K562 (cell line): ENCODE measurements at regions not wholly inside any gene's neighbourhood (a gene's known extent, or its start where the extent isn't known, plus 50 kb on each side); places are given as distances from the start of the nearest gene placed in this dataset.

Source experiments
- ATAC-seq: fragments of 200-7000 bp; cut with Tn5 transposase; 3 replicates; pipeline ENCODE4 v1.9.1; 2020; ENCODE audit warnings: moderate library complexity
- BruUV-seq: library from RNA; stranded (reverse); fragments of 400-500 nt; replicated peaks from 2 replicates; lab custom pipeline; 2021; lab: Mats Ljungman, UMichigan
- CTCF ChIA-PET: fragments of 300-600 bp; formaldehyde crosslinking; extraction: SDS; loops from one replicate; lab custom pipeline; 2021; ENCODE audit warnings: low intra/inter-chr PET ratio; lab: Yijun Ruan, JAX
- POLR2A ChIA-PET: fragments of 300-600, 350-650 bp; sonication (Branson Sonifier 250); formaldehyde crosslinking; extraction: SDS; loops from one replicate; lab custom pipeline; 2021; ENCODE audit warnings: antibody characterized with exemption, inconsistent platforms; lab: Yijun Ruan, JAX
- DNase-seq, 4 experiments: peaks; one replicate each; pipeline versions ENCODE4 v3.0.0 to v3.0.0-alpha.2; 2011 to 2018; ENCODE audit warnings: low spot score in 3 of 4, mixed read lengths in 3 of 4; ENCODE audit errors: extremely low read depth in 1 of 4
- FAIRE-seq: peaks from 2 replicates; lab custom pipeline; 2011; peaks lifted over from hg19 to GRCh38; lab: Jason Lieb, UNC
- H2AFZ ChIP-seq: 2 replicates; pipeline ENCODE4 v1.6.0; 2011; ENCODE audit warnings: low read depth, low read length, control low read depth, inconsistent platforms
- H3K27ac ChIP-seq: fragments of 200-600 bp; 3 replicates; pipeline ENCODE4 v1.8.0; 2011; ENCODE audit warnings: low read depth, mild to moderate bottlenecking, control low read depth, inconsistent platforms, low read length, moderate library complexity, mixed read lengths; ENCODE audit errors: extremely low read depth
- H3K27me3 ChIP-seq, 2 experiments: fragments of 300-600 bp in 1 of 2; 2 replicates in 1 of 2; 3 replicates in 1 of 2; pipeline versions ENCODE4 v1.6.0 to v1.8.0; 2011; ENCODE audit warnings: inconsistent platforms in 2 of 2, low read length in 2 of 2, mild to moderate bottlenecking in 1 of 2, mixed read lengths in 1 of 2, moderate library complexity in 1 of 2; ENCODE audit not compliant: control insufficient read depth in 2 of 2, insufficient read depth in 2 of 2
- H3K36me3 ChIP-seq: fragments of 300-600 bp; 3 replicates; pipeline ENCODE4 v1.8.0; 2011; ENCODE audit warnings: mild to moderate bottlenecking, low read length, inconsistent platforms; ENCODE audit not compliant: control insufficient read depth, insufficient read depth
- H3K4me1 ChIP-seq, 2 experiments: fragments of 200-600 bp in 1 of 2; replicated peaks in 1 of 2; 2 replicates in 1 of 2; 3 replicates in 1 of 2; pipeline versions ENCODE4 v1.5.1 to v1.8.0; 2011; ENCODE audit warnings: inconsistent platforms in 2 of 2, low read length in 2 of 2, mild to moderate bottlenecking in 1 of 2, mixed read lengths in 1 of 2, moderate library complexity in 1 of 2; ENCODE audit not compliant: control insufficient read depth in 2 of 2, insufficient read depth in 2 of 2
- H3K4me2 ChIP-seq: 2 replicates; pipeline ENCODE4 v1.6.1; 2011; ENCODE audit warnings: low read length, control low read depth, inconsistent platforms, mixed read lengths; ENCODE audit not compliant: insufficient read depth
- H3K4me3 ChIP-seq: fragments of 200-600 bp; sonication (generic), shearing (Covaris generic); 2 replicates; pipeline ENCODE4 v1.5.1; 2016; ENCODE audit warnings: control low read depth, inconsistent platforms
- H3K79me2 ChIP-seq: fragments of 200-600 bp; 3 replicates; pipeline ENCODE4 v1.8.0; 2011; ENCODE audit warnings: low read length, inconsistent platforms; ENCODE audit not compliant: control insufficient read depth, insufficient read depth
- H3K9ac ChIP-seq, 2 experiments: 2 replicates each; pipeline versions ENCODE4 v1.6.0 to v1.6.1; 2011; ENCODE audit warnings: low read depth in 2 of 2, low read length in 2 of 2, control low read depth in 1 of 2, inconsistent platforms in 1 of 2, mild to moderate bottlenecking in 1 of 2, mixed read lengths in 1 of 2; ENCODE audit not compliant: insufficient read depth in 1 of 2
- H3K9me1 ChIP-seq: one replicate; pipeline ENCODE4 v1.6.0; 2011; ENCODE audit warnings: inconsistent platforms, mild to moderate bottlenecking, low read length, moderate library complexity; ENCODE audit not compliant: control insufficient read depth, insufficient read depth
- H3K9me3 ChIP-seq: replicated peaks from 2 replicates; pipeline ENCODE4 v1.5.1; 2011; ENCODE audit warnings: low read depth, low read length, inconsistent platforms; ENCODE audit not compliant: control insufficient read depth, insufficient read depth
- H4K20me1 ChIP-seq: replicated peaks from 2 replicates; pipeline ENCODE4 v1.6.1; 2011; ENCODE audit warnings: low read length, inconsistent platforms, mixed read lengths; ENCODE audit not compliant: control insufficient read depth, insufficient read depth
- CCNT2 ChIP-seq: IDR thresholded peaks from 2 replicates; pipeline ENCODE4 v1.6.1; 2011; ENCODE audit warnings: borderline replicate concordance, low read depth, mild to moderate bottlenecking, moderate library complexity, mixed read lengths, low read length; ENCODE audit not compliant: insufficient read length; ENCODE audit errors: extremely low read depth
- CSDE1 ChIP-seq, 2 experiments: fragments of 450-650 bp; IDR thresholded peaks; 2 replicates each; pipeline ENCODE4 v1.6.1; 2016; ENCODE audit warnings: mild to moderate bottlenecking in 1 of 2
- DACH1 ChIP-seq: fragments of 450-650 bp; IDR thresholded peaks from 2 replicates; pipeline ENCODE4 v1.6.1; 2018; ENCODE audit not compliant: partially characterized antibody
- KLF6 ChIP-seq: fragments of 250-450 bp; sonication (Bioruptor Pico); IDR thresholded peaks from 2 replicates; pipeline ENCODE4 v1.4.0; 2020; ENCODE audit warnings: mild to moderate bottlenecking, moderate library complexity, borderline replicate concordance
- MITF ChIP-seq: IDR thresholded peaks from 2 replicates; pipeline ENCODE4 v1.6.1; 2014; ENCODE audit warnings: antibody characterized with exemption
- NFRKB ChIP-seq: fragments of 450-650 bp; IDR thresholded peaks from 2 replicates; pipeline ENCODE4 v1.6.1; 2016; ENCODE audit warnings: low read depth
- SIN3B ChIP-seq: fragments of 450-650 bp; IDR thresholded peaks from 2 replicates; pipeline ENCODE4 v1.6.1; 2017; ENCODE audit warnings: low read depth, mild to moderate bottlenecking, moderate library complexity
- TOE1 ChIP-seq, 2 experiments: fragments of 450-650 bp in 1 of 2; sonication (generic) in 1 of 2; formaldehyde crosslinking in 1 of 2; IDR thresholded peaks; 2 replicates each; pipeline versions ENCODE4 v1.7.1 to v1.8.0; 2016 to 2022; ENCODE audit warnings: borderline replicate concordance in 2 of 2, mild to moderate bottlenecking in 2 of 2, antibody characterized with exemption in 1 of 2, inconsistent platforms in 1 of 2, low read depth in 1 of 2, missing genetic modification reagents in 1 of 2, moderate library complexity in 1 of 2
- TSC22D4 ChIP-seq: fragments of 450-650 bp; IDR thresholded peaks from 2 replicates; pipeline ENCODE4 v1.6.1; 2016; ENCODE audit warnings: missing genetic modification characterization, missing biosample characterization, control low read depth
- ZBTB34 ChIP-seq: fragments of 250-450 bp; sonication (Bioruptor Pico); IDR thresholded peaks from 2 replicates; pipeline ENCODE4 v1.8.0; 2021; ENCODE audit warnings: mild to moderate bottlenecking, moderate library complexity
- ZNF324 ChIP-seq: fragments of 250-450 bp; sonication (Bioruptor Pico); IDR thresholded peaks from 2 replicates; pipeline ENCODE4 v1.4.0; 2020; ENCODE audit warnings: mild to moderate bottlenecking
- ZNF707 ChIP-seq: fragments of 250-450 bp; sonication (Bioruptor Pico); conservative IDR thresholded peaks from 2 replicates; pipeline ENCODE4 v1.8.0; 2022; ENCODE audit warnings: inconsistent platforms, mild to moderate bottlenecking, moderate library complexity
- WGBS: fragments of 100-300 bp; shearing (Covaris generic); methylation state at CpG from one replicate; pipeline ENCODE4 v1.1.6; 2016; ENCODE audit warnings: low coverage, mixed read lengths; ENCODE audit not compliant: insufficient coverage; ENCODE audit errors: missing lambda C conversion rate; 5-methylcytosine and 5-hydroxymethylcytosine counted together
- in situ Hi-C: fragments of 300-500 bp; cut with MboI; formaldehyde crosslinking; loops from 4 replicates; pipeline ENCODE4 v1.15.0; 2018; ENCODE audit warnings: inconsistent platforms, mixed read lengths
- intact Hi-C: fragments of 100-400 bp; cut with micrococcal nuclease; formaldehyde crosslinking; loops from 2 replicates; pipeline ENCODE4 v1.14.2; 2022

DNA sequence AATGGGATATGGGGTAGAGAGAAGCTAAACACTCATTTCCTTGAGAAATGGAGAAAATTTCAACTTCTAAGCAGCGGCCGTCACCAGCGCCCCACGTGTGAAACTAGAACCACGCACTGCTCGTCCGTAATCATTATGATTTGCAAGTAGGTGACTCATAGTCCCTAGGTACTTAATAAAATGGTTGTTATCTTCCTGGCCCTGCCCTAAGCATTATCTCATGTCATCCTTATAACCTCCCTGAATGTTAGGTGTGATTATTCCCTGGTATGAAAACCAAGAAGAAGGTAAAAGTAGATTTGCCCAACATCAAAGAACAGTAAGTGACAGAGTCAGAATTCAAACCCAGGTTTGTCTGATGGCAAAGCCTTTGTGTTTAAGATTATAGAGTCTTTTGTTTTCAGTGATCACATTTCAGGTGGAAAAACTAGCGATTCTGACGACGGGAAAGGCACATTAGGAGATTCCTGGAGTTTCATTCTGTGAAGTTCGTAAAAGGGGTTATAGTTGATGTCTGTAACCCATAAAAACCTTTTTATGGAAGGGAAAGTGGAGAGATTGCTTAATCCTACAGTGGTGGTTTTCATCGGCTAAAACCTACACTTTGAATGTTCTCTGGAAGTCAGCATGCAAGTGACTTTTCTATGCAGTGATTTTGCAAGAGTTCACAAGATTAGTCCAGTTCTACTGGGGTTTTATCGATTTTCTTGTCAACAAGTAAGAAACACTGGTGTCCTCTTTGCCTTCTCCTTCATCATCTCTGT is 202.9 kb upstream of the WWC1 start:
- ChIA-PET POLR2A (no interaction called here), CTCF (no interaction called here)
- H4K20me1 ChIP-seq: no peaks in the 10 kb centered on the region
- no peaks in the 10 kb centered on the region for H3K36me3 ChIP-seq
- intact Hi-C loops (no loop called here), in situ Hi-C loops (no loop called here)
- H3K9ac ChIP-seq: no peak overlapping the region
- no TSS peak for BruUV-seq
- ATAC-seq: no peak
- H3K79me2 ChIP-seq: no peaks in the 10 kb centered on the region
- no peak for FAIRE-seq
- no peak for TF ChIP-seq MITF
- no peak for TF ChIP-seq NFRKB
- no peak for TF ChIP-seq ZNF324
- no peak for TF ChIP-seq DACH1
- TF ChIP-seq ZBTB34 (CRISPR knock-in tag): no peak
- no peak for TF ChIP-seq TOE1 (IDR thresholded peaks at IDR 0.05; ENCODE audit: borderline replicate concordance)
- no peak for TF ChIP-seq TOE1 (CRISPR knock-in tag; IDR thresholded peaks at IDR 0.05; ENCODE audit: borderline replicate concordance, low read depth)
- TF ChIP-seq SIN3B: no peak
- no peak for TF ChIP-seq KLF6
- TF ChIP-seq TSC22D4 (tag): no peak
- TF ChIP-seq CSDE1 (IDR thresholded peaks at IDR 0.05): no peak
- TF ChIP-seq CCNT2: no peak
- no peak for TF ChIP-seq ZNF707 (CRISPR knock-in tag)
- no peak for DNase-seq
- H3K9me1 ChIP-seq: no peaks in the 10 kb centered on the region
- no peak overlapping the region for H3K27ac ChIP-seq
- no peaks in the 10 kb centered on the region for H3K9me3 ChIP-seq
- H2AFZ ChIP-seq: no peak overlapping the region
- no peaks in the 10 kb centered on the region for H3K27me3 ChIP-seq
- no peak overlapping the region for H3K4me2 ChIP-seq
- WGBS: 1% methylated on average over 13 of the region's 13 CpGs
- no peaks in the 10 kb centered on the region for H3K4me1 ChIP-seq
- no peak overlapping the region for H3K4me3 ChIP-seq
